GM19468 (cell line): ENCODE measurements at regions not wholly inside any gene's neighbourhood (a gene's known extent, or its start where the extent isn't known, plus 50 kb on each side); places are given as distances from the start of the nearest gene placed in this dataset.

ENCODE experiments used
- ATAC-seq: cut with Tn5 transposase; IDR thresholded peaks from one replicate; pipeline ENCODE4 v1.9.1; 2021; ENCODE audit warnings: mild to moderate bottlenecking, moderate library complexity, moderate number of reproducible peaks; ENCODE audit not compliant: unreplicated experiment; ENCODE audit errors: extremely low read depth

DNA sequence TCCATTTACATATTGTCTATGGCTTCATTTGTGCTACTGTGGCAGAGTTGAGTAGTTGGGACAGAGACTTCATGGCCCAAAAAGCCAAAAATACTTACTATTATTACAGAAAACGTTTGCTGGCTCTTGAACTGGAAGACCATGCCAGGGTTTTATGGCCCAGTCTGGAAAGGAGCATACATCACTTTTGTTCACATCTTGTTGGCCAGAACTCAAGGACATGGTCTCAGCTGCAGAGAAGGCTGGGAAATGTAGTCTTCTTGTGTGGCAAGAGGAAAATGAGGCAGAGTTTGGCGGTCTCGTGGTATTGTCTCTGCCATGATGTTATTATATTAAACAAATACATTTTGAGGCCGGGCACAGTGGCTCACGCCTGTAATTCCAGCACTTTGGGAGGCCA is 509.6 kb downstream of the MED13L start:
- no peak for ATAC-seq

DNA sequence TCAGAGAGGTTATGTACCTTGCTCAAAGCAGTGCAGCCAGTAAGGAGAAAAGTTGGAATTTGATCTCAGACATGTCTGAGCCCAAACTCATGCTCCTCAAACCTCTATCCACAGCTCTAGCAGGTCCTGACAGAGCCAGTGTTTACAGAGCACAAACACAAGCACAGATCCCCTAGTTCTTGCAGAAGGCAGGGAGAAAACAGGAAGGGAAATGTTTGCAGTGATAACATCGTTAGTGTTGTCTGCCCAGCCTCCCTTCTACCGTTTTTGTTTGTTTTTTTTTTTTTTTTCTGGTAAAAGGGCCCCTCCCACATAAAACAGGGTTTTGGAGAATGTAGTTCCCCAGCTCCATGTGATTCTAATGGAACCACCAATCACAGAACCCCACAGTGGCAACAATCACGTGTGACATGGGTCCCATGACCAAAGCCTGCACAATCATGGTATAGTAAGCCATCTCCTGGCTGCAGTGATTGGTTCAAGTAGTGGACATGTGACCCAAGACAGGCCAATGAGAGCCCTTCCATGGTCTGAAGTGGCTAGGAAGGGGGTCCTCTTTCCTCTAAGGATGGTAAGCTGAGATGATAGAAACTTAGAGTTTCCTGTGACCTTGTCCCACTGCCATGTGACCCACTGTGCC is 513.4 kb downstream of the MED13L start:
- no peak for ATAC-seq

DNA sequence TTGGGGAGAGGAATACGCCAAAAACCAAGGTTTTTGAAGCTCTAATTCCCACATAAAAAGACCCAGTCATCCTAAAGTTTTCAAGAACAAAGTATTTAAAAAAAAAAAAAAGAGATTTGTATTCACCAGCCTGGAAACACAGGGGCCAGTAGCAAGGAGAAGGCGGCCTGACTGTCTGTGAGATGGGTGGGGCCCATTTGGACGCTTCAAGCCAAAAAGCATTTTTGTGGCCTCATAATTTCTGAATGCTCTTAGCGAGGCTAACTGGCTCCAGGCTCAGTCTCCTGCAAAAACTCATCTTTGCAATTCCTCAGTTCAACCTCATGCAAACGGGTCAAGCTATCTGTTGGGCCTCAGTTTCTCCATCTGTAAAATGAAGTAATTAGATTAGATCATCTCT is 514.1 kb downstream of the MED13L start:
- ATAC-seq = no peak

DNA sequence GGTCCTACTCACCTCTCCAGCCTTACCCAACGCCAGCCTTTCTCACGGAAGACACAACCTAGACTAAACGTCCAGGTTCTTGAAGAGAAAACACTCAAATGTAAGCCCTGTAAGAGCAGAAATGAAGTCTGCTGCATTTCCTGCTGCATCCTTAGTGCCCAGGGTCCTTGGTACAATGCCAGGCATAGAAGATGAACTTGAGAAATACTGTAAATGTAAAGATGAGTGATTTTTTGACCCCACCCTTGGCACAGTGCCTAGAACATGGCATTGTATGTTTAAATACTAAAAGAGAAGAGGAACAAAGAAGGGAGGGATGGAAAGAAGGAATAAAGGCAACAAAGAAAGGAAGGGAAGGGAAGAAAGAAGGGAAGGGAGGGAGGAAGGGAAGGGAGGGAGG is 514.6 kb downstream of the MED13L start:
- ATAC-seq = no peak

DNA sequence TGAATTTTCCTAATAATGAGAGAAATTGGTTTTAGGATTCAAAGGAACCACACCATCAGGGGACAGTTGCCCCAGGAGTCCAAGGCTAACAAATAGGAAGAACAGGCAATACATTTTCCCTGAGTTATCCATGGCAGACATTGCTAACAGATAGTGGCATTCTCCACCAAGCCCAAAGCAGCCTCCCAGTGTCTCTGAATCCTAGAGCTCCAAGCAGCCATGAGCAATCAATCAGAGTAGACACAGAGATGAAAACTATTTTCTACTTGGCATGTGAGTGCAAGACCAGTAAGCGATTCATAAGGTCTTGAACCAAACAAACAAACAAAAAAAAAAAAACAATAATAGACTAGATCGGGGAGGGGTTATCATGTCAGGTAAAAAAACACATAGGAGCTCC is 515.7 kb downstream of the MED13L start:
- no peak for ATAC-seq

DNA sequence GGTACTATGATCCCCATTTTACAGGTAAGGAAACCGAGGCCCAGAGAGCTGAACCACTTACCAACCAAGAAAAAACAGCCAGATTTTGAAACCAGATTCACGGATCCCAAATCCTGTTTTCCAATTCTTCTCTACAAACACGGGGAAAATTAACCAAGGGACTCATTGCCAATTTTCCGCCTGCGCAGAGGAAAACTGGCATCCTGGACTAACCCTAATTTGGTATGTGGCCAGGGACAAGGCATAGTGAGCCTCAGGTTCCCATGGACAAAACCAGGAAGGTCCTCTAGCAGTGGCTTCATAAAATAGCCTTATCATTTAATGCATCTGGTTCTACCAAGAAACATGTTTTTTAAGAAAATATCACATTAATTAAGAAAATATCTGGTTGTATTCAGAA is 517.3 kb downstream of the MED13L start:
- no peak for ATAC-seq

DNA sequence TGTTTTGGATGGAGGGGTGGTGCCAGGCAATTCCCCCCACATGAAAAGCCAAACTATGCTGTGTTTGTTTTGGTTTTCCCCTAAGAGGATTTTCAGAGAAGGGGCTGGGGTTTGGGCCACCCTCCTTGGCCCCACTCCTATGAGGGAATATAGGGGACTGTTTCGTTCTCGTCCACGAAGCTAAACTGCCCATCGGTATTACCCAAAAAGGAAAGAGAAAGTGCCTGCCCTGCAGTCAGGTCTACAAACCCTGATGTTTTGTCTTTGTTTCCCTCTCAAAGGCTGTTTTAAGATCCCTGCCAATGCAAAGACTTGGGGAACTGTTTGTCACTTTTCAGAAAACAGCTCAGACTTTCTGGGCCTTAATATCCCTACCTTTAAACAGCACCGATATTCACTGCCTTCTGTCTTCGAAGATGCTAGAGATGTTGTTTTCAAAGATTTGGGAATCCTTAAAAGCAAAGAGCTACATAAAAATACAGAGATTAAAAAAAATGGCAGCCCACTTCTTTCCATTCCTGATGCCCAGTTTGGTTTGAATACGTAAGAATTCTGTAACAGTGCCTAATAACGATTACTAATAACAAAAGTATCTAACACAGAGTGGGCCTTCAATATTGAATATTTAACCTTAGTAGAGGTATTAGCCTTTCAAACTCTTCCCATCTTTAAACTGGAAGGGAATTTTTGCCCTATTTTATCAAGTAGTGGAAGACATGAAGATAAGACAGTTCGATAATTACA is 518.4 kb downstream of the MED13L start:
- no peak for ATAC-seq

DNA sequence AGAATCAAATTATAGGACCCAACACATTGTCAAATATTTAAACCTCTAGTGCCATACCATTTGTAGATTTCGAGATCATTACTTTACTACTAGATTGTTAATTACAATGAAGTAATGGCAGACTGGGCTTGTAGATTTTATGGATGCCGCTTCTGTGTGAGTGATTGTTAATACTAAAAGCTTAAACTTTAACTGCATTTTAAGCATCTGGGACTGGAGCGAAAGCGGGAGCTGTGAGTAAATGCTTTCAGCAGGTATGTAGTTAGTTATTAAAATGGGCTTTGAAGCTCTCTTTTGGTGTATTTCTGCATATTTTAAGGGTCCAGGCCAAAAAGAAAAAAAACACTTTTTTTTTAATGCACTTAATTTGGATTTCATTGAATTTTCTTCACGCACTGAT is 519.3 kb downstream of the MED13L start:
- ATAC-seq = no peak

DNA sequence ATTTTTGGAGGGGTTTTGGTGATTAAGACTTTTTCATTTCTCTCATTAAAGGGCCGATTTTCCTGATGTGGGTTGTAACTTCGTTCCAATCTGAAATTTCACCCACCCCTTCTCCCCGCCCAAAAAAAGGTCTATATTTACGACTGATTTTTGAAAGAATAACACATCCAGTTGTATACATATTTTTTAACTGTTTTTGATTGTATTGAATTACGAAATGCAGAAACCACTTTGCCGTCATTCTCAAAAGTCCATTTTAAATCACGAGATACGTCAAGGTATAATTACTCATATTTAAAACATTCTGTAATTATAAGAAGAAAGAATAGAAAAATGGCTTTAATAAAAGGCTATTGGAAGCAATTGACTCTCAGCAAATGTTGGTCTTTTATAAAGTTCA is 520.7 kb downstream of the MED13L start:
- no peak for ATAC-seq

DNA sequence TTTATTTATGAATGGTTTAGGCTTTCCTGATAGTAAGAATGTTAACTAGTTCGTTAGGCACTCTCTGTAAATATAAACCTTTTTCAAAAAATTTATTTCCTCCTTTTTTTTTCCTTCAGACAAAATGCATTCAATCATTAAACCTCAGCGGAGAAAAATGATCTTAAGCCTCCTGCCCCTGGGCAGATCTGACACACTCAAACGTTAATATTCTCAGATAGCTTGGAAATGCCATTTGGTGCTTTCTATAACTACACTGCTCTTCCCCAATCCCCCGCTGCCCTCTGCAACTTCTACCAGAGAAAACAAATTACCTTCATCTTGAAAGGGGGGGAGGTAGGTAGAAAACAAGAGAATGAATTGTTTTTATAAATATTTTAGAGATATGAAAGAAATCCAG is 521.2 kb downstream of the MED13L start:
- no peak for ATAC-seq

DNA sequence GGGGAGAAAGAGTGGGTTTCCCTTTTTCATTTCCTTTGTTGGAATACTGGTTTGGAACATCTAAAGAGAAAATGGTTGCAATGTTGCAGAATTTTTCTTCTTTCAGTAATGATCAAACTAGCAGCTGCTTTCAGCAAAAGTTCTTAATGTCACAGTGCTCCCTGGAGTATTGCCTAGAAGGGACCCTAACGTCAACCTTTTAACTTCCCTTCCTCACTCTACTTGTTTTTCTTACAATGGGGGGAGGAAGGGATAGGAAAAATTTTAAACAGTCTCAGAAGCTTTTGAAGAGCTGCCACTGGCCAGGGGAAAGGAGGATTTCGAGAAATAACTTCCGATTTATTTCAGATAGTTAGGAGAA is 521.8 kb downstream of the MED13L start:
- ATAC-seq = no peak

DNA sequence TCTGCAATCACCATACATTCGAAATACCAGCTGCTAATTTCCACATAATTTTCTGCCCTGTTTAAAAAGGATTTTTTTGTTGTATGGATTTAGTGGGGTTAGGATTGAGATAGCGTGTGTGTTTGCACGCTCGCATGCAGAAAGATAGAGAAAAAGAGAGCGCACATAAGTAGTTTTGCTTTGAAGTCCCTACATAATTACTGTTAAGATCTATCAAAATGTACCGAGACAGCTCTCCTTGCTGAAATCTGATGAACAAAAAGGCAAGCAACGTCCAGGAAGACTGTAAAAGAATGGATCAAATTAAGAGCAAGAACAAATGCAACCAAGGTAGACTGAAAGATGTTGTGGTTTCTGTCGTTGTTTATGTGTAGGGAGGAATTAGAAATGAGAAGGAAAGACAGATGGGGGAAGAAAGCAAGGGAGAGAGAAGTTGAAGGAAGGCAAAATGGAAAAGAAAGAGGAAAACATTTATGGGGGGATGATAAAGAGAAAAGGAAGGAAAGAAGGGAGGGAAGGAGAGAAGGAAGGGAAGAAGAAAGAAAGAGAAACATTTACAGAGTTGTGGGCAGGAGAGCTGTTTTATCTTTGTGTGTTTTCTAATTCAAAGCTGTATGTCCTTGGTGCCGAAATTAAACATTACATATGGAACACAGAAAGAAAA is 522.3 kb downstream of the MED13L start:
- ATAC-seq = no peak

DNA sequence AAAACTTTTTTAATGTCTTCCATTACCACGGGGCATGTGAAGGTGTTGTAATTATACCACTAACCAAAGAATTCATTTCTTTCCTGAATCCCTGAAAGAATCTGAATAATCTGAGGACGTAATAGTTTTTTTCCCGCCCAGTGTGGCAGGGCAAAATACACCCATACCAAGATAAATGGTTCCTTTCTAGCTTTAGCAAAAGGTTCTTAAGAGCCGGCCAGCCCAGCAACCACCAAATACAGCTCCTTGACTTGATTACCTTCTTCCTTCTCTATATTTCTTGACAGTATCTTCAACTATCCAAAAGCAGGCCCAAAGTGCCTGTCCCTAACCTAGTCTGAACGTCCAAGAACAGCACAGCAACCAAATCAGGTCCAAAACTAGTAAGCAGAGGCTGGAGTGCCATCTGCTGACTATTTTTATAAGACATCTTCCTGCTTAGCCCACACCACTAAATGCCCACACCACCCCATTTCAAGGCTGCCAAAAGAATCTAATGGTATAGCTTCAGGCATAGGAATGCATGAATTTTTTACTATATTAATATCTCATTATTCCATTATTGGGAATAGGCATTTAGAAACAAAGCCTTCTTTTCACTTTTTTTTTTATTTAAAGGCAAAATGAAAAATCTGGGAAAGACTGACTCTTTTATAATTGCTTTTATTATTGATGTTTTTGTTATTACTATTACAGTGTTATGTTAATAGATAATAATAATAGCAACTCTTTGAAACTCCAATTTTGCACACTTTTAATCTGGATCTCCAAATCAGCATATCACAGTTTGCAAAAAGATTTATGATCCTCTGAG is 524.4 kb downstream of the MED13L start:
- ATAC-seq = no peak

DNA sequence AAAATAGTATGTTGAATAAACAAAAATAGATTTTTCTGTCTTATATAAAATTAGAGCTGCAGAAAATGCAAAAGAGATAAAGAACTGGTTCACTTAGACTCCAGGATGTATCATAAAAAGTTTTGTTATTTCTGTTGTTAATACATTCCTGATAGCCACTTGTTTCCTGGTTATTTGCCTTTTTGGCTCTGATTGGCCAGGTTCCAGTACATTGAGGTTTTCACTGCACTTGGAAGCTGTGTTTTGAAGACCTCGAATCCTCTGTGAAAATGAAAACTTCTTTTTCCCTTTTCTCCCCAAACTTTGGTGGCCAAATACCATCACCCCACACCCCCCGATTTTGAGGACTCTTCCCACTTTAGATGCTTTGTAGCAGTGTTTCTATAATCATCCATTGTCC is 525.3 kb downstream of the MED13L start:
- no peak for ATAC-seq

DNA sequence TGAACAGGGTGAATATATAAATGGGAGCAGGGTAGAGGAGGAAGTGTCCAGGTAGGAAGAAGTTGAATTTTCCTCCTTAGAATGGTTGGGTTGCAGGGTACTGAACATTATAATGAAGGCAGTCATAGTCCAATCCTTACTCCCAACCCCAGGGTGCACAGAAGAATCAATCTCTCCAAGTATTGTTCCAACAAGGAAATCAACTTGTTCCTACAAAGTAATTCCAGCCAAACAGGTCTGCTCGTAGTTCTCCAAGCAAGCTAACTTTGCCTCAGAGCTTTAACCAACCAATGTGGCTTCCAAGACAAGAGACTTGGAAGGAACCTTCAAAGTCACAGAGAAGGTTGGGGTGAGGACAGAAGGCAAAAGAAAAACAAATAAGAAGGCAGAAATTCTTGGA is 527.2 kb downstream of the MED13L start:
- ATAC-seq = no peak

DNA sequence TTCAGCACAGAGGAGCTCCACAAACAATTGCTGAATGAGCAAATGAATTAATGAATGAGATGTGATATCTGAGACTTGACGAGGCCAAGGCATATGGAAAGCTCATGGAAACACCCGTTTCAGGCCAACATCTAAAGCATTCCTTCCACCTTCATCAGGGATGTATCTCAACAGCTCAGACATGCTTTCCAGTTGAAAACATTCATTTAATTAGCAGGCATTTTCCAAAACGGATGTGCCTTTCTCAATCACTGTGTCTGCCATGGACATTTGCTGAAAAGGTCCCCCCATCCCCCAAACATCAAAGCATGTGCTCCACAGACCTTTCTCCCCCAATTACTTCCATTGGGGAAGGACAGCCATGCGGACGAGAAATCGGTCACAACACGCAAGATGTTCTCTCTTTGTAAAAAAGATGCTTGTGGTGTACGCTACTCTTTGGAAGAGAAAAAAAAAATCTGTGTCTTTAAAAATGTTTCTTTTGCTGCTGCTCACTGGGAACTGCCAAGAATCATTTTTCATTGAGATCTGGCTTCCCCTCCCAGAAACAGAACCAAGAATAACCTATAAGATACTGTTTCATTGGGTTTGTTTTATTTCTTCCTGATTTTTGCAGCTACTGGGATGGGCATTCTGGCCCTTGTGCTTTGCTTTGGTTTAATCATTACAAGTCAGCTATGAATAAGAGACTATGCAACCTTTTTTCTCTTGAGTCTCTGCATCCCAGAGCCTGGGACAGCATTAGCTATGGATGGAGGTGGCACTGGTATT is 528.2 kb downstream of the MED13L start:
- ATAC-seq = no peak

DNA sequence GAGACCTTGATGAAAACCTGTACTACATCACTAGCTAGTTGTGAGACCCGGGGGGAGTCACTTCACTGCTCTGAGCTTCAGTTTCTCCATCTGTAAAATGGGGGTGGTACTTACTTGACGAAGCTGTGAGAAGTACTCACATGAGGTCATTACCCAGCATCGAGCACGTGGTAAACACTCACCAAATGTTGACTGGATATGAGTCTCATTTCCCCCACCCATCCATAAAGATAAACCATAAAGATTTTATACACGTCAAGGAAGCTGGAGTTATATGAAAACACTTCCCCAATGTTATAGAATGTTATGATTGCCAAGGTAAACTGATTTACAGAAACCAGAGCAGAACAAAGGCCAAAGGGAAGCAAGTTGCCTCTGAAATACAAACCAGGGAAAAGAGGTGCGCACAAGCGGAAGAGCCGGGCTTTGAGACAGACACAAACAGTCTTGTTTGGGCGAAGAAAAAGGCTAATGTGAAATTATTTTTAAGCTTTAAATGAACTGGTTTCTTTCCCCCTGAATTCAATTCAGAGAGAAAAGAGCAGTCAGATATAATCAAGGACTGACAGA is 536.8 kb downstream of the MED13L start:
- no peak for ATAC-seq

DNA sequence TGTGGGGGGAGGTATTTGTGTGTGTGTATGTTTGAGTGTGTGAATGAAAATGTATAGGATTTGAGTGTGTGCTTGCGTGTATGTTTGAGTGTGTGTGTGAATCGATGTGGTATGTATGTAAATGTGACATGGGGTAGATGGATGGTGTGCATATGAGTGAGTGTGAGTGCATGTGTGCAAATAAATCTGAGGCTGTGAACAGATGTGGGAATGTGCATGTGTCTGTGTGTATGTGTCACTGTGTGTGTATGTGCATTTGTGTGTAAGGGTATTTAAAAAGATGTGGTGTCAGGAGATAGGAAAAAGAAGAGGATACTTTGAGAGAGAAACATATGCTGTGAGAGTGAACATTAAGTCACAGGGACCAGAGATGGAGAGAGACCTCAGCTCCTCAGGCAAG is 539.6 kb downstream of the MED13L start:
- ATAC-seq = no peak

DNA sequence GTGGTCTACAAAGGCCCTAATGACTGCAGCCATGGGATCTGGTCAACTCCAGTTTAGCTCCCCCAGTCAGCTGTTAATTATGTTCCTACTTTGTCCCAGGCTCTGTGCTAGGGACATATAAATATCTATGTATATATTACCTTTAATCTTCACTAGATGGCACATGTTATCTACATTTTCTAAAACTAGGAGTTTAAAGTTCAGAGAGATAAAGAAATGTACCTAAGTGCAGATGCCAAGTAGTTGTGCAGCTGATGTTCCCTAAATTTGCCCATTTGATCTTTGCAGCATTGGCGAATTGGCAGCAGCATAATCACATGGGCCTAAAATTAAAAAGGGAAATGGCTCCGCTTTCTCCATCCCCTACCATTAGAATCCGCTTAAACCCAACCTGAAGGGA is 541.1 kb downstream of the MED13L start:
- no peak for ATAC-seq
